Activated CD4-positive, alpha-beta T cell treated with anti-CD3 and anti-CD28 coated beads for 48 hours (primary cell): ENCODE measurements at regions not wholly inside any gene's neighbourhood (a gene's known extent, or its start where the extent isn't known, plus 50 kb on each side); places are given as distances from the start of the nearest gene placed in this dataset.

Source experiments
- DNase-seq: peaks from one replicate; pipeline ENCODE4 v3.0.0-alpha.2; 2020

DNA sequence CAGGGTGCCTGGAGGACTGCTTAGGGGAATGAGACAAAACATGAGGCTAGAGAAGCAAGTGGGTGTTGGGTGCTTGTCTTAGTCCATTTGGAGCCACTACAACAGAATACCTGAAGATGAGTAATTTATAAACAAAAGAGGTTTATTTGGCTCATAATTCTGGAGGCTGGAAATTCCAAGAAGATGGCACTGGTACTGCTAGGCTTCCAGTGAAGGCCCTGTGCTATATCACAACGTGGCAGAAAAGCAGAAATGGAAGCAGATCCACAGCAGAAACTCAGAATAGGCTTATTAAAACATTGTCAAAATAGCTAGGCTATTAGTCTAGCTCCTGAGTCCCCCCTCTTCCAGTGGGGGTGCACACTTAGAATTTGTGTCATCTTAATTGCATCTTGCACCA is 701.7 kb downstream of the RWDD3 start:
- no peak for DNase-seq

- no peak for DNase-seq
Observed at GRCh38 chr1:95941121-95941798, 707.2 kb downstream of the RWDD3 start.

GRCh38 chr1:95948023-95948422 is 714.0 kb downstream of the RWDD3 start:
- DNase-seq = no peak

DNA sequence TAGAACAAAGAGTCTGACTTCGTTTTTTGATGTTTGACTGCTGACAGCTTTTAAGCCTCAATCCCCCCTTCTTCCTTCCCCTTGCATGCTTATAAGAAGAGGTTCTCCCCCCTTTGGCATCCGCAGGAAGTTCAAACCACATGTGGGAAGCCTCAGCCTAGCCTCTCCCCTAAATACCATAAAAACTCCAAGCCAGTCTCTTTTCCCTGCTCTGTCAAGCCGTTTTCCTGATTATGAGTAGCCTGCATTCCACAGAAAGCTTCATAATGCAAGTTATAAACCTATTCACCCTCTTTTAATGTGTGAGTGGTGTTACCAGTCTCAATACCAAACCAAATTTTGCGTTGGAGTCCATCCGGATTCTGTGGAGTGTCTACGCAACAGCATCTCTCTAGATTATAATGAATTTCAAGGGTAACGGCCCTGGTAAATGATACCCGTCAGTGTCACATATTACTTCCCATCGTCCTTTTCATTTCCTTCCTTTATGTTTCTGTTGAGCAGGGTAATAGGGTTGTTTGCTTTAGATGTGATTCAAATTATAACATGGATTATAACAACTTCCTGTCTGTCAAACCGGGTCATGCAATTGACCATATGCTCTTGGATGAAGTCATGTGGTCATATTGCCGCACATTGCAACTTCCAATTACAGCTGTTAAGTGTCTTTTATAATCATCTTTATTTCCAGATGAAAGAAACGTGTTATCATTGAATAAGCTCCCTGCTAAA is 717.5 kb downstream of the RWDD3 start:
- no peak for DNase-seq

DNA sequence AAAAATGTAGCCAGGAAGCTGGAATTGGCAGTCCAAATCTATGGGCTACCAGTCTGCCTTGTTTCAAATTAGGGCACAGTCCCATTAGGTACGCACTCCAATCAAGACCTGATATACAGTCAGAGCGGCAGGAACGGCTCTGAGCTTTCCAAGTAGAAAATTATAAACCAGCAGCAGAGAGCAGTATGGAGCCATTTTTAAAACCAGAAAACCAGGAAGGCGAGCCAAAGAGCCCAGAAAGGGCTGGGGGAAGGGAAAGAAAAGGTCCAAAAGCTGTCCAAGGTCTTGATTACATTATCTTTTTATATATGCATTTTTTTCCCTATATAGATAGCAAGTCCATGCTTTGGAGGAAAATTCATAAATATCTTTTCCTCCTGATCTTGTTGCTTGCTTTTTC is 719.0 kb downstream of the RWDD3 start:
- no peak for DNase-seq

GRCh38 chr1:95954585-95954984 is 720.6 kb downstream of the RWDD3 start:
- DNase-seq = no peak

- no peak for DNase-seq
Observed at GRCh38 chr1:95956215-95956614, 722.2 kb downstream of the RWDD3 start.

DNA sequence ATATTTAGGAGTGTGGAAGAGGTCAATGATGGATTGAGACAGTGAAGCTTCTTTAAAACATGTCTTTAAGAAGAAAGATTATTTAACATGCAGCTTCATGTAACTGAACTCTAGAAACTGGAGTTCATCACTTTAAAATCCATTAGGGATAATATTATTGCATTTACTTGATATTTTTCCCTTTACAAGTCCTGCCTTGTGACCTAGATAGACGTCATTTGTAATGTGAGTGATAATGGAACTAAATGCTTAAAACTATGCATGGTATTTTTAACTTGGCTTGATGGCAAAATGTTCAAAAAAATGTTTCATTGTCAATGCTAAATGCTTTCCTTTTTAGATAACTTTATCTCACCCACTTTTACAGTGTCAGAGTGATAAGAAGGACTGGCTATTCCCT is 723.7 kb downstream of the RWDD3 start:
- no peak for DNase-seq

DNA sequence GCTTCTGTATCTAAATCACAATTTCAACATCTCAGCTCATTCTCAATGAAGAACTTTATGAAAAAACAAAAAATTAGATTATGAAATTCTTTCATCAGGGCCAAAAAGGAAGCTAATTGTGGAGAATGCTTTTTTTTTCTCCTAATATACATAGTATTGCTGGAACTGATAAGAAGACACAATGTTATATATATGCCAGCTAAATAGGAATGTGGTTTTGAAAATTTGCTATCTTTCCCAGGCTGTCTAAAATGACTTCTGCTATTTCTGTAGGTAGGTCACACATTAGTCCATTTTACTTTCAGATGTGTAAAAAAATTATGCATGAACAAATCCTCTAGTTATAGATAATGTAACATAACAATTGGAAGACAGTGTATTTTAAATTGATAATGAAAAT is 732.9 kb downstream of the RWDD3 start:
- DNase-seq = no peak

DNA sequence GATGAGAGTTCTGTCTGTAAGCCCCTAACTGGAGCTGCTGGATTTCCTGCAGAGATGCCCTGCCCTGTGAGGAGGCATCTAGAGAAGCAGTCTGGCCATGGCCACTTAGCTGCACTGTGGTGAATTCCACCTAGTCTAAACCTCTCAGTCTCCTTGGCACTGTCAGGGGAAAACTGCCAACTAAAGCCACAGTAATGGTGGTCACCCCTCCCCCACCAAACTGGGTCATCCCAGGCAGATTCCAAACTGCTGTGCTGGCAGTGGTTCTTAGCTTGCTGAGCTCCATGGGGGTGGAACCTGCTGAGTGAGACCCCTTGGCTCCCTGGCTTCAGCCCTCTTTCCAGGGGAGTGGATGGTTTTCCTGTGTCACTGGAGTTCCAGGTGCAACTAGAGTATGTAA is 740.6 kb downstream of the RWDD3 start:
- DNase-seq = no peak

DNA sequence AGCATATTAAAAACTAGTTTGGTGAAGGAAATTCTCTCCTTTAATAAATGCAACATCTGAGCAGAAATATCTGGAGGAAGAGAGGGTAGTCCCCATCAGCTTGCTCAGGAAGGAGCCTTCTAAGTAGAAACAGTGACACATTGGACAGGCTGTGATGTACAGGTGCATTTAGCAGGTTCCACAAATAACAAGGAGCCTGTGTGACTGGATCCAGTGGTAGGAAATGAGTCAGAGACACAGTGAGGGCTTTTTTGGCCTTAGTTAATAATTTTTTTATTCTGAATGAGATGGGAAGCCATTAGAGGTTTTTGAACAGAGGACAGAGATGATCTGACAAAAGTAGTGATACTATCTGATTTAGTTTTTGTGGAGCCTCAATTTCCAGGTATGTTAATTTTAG is 738.9 kb upstream of the PTBP2 start:
- DNase-seq = no peak

GRCh38 chr1:95983831-95984230 is 737.8 kb upstream of the PTBP2 start:
- no peak for DNase-seq

- no peak for DNase-seq
Observed at GRCh38 chr1:95984798-95985374, 736.7 kb upstream of the PTBP2 start.

DNA sequence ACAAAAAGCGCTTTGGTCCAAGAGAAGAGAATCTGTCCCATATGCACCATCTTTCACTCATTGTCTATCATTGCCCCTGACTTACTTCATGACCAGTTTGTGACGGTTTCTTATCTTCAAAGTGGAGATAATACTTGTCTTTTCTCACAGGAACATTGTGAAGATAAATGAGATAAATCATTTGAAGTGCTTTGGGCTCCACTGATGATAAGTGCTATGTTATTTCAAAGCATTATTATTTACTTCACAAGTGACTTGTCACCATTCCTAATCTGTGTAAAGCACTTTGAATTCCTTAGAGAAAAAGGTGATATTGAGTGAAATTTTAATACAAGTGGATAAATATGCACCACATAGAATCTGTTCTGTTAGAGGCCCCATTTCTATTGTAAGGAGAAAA is 731.6 kb upstream of the PTBP2 start:
- DNase-seq = no peak

DNA sequence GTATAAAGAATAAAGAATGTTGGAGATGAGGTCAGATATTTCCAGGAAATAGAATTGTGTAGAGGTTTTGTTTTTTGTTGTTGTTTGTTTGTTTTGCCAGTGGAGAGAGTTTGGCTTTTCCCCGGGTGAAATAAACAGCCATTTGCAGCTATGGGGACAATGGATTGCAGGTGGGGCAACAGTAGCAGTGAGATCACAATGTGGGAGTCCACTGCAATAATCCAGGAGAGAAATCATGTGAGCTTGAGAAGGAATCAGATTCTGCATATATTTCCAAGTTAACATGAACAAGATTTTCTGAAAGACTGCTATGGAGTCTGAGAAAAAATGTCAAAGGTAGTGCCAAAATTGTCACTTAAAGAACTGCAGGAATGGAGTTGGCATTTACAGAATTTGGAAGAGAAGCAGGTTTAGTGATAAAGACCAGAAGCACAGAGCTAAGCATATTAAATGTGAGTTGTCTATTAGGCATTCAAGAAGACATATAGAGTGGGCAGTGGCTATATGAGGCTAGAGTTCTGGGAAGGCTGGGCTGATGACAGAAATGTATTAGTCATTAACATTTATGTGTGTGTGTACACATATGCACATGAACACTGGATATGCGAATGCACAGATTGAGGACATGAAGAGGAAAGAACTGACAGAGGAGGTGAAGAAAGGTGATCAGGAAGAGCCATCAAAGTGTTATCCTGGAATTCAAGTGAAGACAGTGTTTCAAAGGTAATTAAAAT is 729.6 kb upstream of the PTBP2 start:
- no peak for DNase-seq

- DNase-seq = no peak
Observed at GRCh38 chr1:95994643-95995042, 726.9 kb upstream of the PTBP2 start.

DNA sequence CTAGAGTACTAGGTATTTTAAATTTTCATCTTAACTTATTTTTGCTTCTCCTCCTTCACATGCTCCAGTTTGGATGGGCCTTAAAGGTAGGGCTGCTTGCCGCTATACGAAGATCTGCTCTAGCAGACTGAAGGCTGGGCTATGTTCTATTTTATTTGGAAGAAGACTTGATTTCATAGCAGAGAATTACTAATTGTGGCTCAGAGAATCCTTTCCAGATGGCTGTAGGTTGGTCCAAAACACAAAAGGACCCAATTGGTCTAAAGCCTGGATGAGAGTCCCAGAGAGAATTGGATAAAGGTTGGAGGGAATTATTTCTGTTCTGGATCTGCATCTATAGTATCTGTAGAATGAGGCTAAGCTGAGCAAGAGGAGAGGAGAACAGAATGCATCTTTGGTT is 719.4 kb upstream of the PTBP2 start:
- DNase-seq = no peak

GRCh38 chr1:96002969-96003964 is 718.3 kb upstream of the PTBP2 start:
- DNase-seq = no peak

DNA sequence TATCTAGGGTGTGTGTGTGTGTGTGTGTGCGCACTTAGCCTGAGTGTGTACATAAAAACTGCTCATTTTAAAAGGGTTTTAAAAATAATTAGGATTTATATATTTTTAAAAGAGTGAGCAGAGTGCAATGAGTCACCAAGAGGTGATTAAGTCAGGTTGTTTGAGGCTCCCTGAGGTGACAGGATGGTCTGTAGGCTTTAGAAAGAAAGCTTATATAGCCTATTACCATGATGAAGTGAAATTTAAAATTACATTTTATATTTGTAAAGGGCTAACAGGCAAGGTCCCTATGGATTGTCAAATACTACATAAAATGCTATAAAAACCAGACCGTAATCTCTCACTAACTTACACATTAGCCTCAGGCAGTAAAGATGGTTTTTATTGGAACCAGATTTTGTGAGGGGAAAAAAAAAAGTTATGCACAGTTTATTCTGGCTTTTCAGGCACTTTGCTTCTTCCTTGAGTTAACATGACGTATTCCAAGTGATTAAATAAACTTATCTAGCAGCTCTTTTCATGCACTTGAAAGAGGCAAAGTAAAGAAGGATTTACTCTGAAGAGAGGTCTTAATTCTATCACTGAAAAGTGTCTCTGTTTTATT is 711.7 kb upstream of the PTBP2 start:
- DNase-seq = no peak

DNA sequence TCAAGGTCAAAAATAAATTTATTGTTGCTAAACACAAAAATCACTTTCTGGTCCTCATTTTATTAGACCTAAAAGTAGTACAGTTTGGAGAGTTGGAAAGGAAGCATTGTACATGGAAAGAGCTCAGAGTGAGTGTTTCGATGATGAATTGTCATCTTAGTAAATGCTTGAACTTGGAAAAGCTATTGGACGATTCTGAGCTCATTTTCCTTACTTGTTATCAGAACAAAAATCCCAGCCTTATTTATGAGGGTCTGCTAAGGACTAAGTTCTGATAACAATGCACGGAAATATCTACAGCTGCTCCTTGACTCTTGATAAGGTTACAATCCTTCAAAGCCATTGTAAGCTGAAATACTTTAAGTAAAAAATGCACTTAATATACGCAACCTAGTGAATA is 710.0 kb upstream of the PTBP2 start:
- DNase-seq = no peak

DNA sequence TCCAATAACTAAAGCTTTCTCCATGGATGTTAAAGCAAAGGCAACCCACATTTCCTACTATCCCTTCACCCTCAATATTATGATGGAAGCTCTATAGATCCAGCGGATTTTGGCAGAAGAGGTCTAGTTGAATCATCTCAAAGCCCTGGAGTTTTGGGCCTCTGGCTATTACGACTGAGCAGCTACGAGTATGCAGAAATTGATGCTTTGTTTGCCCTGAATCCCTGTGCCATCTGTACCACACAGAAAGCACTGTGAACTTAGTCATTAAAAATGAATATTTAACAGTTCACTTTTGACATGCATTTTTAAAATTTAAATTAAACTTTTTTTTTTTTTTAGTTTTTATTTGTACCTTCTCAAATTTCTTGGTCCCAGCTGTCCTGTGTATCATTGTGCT is 705.4 kb upstream of the PTBP2 start:
- DNase-seq = no peak

- no peak for DNase-seq
Observed at GRCh38 chr1:96020378-96020777, 701.2 kb upstream of the PTBP2 start.
